Right ventricle myocardium inferior (tissue), 1 donor: ENCODE measurements at regions not wholly inside any gene's neighbourhood (a gene's known extent, or its start where the extent isn't known, plus 50 kb on each side); places are given as distances from the start of the nearest gene placed in this dataset.
"Not testable (repeated sequence)": the region's sequence is repeated elsewhere in the genome, so short reads cannot be mapped to it uniquely, and the experiment has no call there.

Experiments used
- ATAC-seq: fragments of 200-7000 bp; cut with Tn5 transposase; one replicate; pipeline ENCODE4 v1.9.1; 2020; ENCODE audit warnings: mild to moderate bottlenecking, moderate library complexity
- DNase-seq: peaks from one replicate; pipeline ENCODE4 v3.0.0; 2021; ENCODE audit errors: missing footprints
- intact Hi-C: fragments of 100-400 bp; cut with DNase I; formaldehyde crosslinking; loops from one replicate; pipeline ENCODE4 v1.11.0; 2022
- donor health status: DM: no; HTN: yes; CAD: no; lungs with severe emphysema.

DNA sequence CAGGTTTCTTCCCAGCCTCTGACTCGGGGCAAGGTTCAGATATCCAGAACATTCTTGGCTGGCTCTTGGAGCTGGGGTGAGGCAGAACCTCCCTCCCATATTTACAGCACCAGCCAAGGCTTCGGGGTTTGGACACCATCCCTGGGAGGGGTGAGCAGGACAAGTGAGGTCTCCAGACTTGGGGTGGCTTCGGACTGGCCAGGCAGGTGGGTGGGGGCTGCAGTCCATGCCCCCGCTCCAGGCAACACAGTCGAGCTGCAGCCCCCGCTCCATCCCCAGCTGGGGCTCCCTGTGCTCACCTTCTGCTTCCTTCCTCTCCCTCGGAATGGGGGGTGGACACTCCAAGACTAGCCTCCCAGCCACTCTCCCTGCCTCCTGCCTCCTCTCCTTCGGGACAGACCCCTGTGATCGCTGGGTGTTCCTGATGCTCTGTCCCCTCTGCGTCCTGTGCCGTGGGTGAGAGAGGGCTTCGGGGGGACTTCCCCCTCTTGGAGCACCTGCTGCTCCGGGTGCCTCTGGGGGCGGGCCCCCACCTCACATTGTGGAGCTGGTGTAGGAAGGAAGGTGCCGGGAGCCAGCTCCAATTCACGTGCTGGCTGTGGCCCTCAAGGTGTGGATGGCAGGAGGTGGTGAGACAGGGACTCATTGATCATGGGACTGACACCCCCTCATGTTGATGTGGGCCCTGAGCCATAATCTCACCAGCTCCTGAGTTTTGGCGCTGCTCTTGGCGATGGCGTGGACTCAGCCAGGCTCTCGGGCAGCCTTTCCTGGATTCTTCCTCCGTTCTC is 189.2 kb downstream of the SEC14L1 start:
- DNase-seq (no peak), ATAC-seq (no peak)
- intact Hi-C loops: loop anchor here (2.0 kb wide), 2 partner anchors 45 to 101 kb away; no protein-coding TSS in a partner anchor

DNA sequence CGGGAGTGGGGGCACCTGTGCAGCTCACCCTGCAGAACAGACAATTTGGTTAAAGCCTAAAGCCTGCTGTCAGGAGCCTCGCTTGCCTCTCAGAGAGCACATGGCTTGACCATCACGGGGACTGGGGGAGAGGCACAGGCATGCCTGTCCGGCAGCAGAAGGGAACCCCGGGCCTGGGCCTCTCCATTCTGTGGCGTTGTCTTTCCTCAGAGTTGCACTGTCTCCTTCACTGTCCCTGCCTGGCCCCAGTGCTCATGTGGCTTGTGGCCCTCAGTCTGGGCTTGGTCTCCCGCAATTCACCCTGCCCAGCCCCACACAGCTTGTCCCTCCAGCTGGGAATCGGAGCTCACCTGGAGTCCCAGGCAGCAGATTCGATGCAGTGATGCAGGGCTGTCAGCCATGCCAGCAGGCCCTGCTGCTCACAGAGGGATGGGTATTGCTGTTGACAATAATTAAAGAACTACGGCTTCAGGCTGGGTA is 189.9 kb downstream of the SEC14L1 start:
- ATAC-seq (no peak), DNase-seq (no peak)
- intact Hi-C loops: loop anchor here (1.0 to 2.0 kb wide), 3 partner anchors 44 to 165 kb away; no protein-coding TSS in a partner anchor

DNA sequence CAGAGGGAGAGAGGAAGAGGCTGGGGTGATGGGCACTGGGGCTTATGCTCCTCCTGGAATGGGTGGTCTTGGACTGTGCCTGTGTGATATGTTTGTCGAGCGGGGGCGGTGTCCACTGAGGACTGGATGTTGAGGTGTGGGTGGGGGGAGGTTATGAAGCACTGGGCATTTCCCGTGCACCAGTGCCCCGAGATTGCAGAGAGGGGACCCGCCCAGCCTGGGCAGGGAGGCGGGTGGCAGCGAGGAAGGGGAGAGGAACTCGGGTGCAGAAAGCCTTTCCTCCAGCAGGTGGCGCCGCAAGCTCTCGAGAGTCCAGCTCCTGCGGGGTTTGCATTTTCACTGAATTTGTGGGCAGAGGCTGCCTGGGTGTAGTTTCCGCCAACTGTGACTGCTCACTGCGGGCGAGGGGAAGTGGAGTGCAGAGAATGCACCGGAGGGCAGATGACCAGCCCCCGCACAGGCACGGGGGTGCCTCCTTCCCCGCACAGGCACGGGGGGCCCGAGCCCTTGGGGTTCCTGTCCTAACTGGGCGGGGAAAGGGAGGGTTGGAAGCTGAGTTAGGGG is 190.6 kb downstream of the SEC14L1 start:
- peak; percentile 96 for DNase-seq
- intact Hi-C loops: loop anchor here (1.0 to 2.0 kb wide), 3 partner anchors 43 to 164 kb away; no protein-coding TSS in a partner anchor
- peak; percentile 85 for ATAC-seq

DNA sequence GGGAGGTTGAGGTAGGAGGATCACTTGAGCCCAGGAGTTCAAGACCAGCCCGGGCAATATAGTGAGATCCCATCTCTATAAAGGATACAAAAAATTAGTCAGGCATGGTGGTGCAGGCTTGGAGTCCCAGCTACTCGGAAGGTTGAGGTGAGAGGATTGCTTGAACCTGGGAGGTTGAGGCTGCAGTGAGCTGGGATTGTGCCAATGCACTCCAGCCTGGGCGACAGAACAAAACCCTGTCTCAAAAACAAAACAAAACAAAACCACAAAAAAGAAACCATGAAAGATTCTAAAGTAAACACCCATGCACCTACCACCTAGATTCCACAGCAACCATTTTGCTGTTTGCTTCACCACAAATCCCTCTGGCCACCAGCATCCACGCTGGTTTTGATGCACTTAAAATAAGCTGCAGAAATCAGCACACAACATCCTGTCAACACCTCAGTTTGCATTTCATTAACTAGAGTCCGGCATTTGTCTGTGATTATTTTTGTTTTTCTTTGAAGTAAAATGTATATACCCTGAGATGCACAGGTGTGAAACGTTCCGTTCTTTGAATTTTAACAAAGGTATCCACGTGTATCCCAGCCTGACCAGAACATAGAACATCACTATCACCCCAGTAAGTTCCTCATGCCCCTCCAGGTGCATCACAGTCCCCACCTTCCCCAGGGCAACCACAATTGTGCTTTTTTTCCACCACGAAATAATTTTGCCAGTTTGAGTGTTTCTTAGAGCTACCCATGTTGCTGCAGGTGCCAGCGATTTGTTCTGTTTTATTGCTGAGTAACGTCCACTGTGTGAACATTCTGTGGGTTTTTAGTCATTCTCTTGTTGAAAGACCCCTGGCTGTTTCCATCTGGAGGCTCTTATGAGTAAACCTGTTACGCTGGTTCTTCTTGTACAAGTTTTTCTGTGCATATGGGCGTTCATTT is 191.5 kb downstream of the SEC14L1 start:
- ATAC-seq (no peak), DNase-seq (no peak)
- intact Hi-C loops: no loop called here

DNA sequence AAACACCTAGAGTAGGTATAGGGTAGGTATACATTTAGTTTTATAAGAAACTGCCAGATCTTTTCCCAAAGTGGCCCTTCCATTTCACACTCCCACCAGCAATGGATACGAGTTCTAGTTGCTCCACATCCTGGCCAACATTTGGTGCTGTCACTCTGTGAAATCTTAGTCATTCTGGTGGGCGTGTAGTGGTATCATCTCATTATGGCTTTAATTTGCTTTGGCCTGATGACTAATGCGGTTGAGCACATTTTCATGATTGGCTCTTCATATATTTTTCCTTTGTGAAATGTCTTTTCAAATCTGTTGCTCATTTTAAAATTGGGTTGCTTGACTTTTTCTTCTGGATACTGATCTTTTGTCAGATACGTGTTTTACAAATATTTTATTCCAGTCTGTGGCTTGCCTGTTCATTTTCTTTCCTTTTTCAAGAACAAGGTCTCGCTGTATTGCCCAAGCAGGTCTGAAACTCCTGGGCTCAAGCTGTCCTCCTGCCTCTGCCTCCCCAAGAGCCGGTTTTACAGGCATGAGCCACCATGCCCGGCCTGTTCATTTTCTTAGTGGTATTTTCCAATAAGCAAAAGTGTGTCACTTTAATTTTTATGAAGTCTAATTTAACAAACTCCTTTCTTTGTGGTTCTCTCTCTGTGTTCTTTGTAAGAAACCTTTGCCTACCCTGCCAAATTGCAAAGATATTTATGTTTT is 192.4 kb downstream of the SEC14L1 start:
- intact Hi-C loops: no loop called here
- ATAC-seq: no peak
- no peak for DNase-seq

DNA sequence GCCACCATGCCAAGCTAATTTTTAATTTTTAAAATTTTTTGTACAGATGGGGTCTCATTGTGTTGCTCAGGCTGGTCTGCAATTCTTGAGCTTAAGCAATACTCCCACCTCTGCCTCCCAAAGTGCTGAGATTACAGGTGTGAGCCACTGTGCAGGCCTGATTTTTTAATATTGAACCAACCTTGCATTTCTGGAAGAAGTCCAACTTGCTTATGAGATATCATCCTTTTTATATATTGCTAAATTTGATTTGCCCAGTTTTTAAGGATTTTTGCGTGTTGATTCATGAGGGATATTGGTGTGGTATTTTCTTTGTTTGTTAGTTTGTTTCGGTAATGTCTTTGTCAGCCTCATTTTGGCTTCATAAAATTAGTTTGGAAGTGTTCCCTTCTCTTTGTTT is 196.4 kb downstream of the SEC14L1 start:
- DNase-seq: no peak
- ATAC-seq: no peak
- intact Hi-C loops: no loop called here

DNA sequence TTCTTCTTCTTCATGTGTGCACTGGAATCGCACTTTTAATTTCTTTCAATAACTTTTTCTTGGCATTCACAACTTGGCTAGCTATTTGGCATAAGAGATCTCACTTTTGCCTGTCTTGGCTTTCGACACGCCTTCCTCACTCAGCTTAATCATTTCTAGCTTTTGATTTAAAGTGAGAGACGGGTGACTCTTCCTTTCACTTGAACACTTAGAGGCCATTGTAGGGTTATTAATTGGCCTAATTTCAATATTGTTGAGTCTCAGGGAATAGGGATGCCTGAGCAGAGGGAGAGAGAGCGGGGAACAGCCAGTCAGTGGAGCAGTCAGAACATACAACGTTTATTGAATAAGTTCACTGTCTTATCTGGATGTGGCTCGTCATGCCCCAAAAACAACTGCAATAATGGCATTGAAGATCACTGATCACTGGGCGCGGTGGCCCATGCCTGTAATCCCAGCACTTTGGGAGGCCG is 200.3 kb downstream of the SEC14L1 start:
- ATAC-seq: no peak
- intact Hi-C loops: no loop called here
- no peak for DNase-seq

DNA sequence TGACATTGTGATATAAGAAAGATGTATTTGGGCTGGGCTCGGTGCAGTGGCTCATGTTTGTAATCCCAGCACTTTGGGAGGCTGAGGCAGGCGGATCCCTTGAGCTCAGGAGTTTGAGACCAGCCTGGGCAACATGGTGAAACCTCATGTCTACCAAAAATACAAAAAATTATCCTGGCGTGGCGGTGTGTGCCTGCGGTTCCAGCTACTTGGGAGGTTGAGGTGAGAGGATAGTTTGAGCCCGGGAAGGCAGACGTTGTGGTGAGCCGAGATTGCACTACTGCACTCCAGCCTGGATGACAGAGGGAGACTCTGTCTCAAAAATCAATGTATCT is 201.9 kb downstream of the SEC14L1 start:
- DNase-seq, intact Hi-C loops, ATAC-seq: not testable (repeated sequence)

DNA sequence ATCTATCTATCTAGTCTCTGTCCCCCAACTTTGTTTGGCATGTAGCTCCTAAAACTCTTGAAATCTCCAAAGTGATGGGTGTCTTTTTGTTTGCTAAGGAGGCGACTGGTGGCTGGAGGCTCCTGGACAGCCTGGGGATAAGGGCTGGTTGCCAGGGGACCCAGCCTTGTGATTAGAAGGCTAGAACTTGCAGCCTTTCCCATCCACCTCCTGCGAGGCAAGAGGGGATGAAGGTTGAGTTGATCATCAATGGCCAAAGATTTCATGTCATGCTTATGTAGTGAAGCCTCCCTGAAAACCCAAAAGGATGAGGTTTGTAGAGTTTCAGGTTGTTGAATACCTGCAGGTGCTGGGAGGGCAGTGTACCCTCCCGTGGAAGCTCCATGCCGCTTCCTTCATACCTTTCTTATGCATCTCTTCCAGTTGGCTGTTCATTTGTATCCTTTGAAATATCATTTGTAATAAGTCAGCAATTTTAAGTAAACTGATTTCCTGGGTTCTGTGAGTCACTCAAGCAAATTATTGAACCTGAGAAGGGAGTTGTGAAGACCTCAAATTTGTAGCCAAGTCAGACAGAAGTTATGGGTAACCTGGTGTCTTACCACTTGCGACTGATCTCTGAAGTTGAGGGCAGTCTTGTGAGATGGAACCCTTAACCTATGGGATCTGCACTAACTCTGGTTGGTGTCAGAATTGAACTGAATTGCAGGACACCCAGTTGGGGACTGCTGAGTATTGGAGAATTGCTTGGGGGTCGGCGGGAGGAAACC is 202.4 kb downstream of the SEC14L1 start:
- intact Hi-C loops: no loop called here
- no peak for DNase-seq
- no peak for ATAC-seq

DNA sequence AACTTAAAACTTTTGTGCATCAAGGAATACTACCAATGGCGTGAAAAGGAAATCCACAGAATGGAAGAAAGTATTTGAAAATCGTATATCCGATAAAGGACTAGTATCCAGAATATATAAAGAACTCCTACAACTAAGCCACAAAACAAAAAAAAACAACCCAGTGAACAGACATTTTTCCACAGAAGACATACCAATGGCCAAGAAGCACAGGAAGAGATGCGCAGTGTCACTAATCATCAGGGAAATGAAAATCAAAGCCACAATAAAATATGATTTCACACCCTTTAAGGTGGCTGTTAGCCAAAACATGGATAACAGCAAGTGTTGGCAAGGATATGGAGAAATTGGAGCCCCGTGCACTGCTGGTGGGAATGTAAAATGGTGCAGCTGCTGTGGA is 203.3 kb downstream of the SEC14L1 start:
- intact Hi-C loops: no loop called here
- no peak for ATAC-seq

DNA sequence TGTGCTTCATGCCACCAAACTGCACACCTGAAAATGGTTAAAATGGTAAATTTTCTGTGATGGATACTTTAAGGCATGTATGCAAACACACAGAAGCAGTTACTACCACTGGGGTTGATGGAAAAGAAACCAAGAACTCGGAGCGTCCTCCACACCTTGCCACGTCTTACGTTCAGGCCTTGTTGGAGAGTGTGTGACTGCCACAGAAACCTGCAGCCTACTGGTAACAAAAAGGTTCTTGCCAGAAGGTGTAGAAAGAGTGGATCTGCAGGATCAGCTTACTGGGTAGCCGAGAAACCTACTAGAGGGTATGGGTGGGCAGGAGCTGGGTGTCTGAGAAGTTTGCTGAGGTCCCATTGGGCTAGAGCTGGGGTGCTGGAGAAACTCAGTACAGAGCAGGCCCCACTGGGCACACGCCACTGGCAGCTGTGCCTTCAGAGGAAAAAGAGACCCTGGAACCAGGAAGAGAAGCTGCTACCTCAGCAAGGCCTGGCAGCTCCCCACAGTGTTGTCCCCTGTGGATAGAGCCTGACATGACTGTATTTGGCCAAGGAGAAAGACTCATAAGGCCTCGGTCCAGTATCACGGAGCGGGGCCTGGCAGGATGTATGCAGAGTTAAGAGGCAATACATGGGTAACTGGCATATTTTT is 204.6 kb downstream of the SEC14L1 start:
- intact Hi-C loops: no loop called here

More for the DNA sequence above, 203.3 kb downstream of the SEC14L1 start:
- no peak for DNase-seq

DNA sequence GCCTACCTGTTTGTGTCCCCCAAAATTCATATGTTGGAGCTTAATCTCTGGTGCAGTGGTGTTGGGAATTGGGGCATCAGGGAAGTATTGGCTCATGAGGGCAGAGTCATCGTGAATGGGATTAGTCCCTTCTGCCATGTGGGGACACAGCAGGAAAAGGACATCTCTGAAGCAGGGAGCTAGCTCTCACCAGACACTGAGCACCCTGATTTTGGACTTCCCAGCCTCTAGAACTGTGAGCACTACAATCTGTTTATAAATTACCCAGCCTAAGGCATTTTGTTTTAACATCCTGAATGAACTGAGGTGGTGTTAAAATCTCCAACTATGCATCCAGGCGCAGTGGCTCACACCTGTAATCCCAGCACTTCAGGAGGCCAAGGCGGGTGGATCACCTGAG is 206.0 kb downstream of the SEC14L1 start:
- DNase-seq (no peak), ATAC-seq (no peak)
- intact Hi-C loops: no loop called here

More for the DNA sequence above, 204.6 kb downstream of the SEC14L1 start:
- DNase-seq (peak; percentile 60), ATAC-seq (peak; percentile 53)

DNA sequence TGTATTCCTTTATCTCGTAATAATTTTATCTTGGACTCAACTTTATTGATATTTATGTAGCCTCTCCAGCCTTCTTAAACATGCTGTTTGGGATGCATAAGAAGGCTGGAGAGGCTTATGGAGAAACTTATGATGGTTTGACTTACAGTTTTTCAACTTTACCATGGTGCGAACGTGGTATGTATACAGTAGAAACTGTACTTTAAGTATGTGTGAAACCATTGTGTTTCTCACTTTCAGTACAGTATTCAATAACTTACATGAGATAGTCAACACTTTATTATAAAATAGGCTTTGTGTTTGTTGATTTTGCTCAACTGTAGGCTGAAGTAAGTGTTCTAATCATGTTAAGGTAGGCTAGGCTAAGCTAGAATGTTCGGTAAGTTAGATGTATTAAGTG is 206.8 kb downstream of the SEC14L1 start:
- no peak for ATAC-seq
- intact Hi-C loops: no loop called here
- no peak for DNase-seq

DNA sequence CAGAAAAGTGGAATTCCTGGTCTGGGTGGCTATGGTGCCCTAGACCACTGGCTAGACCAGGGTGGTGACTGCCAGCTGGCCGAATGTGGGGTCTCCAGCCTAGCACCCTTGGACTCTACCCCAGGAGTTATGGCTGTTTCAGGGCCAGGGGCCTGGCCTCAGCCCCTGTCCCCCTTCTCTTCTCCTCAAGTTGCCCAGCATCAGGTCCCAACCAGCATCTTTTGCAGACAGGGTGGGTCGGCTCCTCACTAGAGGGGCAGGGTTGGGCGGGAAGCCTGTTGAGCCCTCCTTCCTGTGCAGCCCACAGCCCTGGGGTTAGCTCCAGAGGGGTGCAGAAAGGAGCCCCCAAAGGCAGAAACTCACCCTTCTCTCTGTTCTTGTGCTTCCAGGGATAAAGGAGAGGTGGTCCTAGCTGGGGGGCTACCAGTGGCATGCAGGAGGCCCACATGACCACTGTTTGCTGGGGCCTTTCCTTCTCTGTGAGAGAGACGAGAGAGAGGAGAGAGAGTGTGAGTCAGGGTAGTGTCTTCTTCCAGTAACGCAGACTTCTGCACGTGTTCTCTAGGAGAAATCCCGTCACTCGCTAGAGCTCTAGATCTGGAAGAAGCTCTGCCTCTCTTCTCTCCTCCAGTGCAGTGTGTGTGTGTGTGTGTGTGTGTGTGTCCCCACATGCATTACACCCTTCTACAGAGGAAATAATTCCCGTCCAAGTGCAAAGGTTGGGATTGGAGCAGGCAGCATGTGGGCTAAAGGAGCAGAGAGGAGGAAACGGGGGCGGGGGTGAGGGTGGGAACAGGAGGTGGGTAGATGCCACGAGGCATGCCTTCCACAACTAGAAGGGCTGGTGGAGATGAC is 209.4 kb downstream of the SEC14L1 start:
- DNase-seq (peak; percentile 45), ATAC-seq (no peak)
- intact Hi-C loops: loop anchor here (2.0 kb wide), 3 partner anchors 21 to 71 kb away; no protein-coding TSS in a partner anchor

DNA sequence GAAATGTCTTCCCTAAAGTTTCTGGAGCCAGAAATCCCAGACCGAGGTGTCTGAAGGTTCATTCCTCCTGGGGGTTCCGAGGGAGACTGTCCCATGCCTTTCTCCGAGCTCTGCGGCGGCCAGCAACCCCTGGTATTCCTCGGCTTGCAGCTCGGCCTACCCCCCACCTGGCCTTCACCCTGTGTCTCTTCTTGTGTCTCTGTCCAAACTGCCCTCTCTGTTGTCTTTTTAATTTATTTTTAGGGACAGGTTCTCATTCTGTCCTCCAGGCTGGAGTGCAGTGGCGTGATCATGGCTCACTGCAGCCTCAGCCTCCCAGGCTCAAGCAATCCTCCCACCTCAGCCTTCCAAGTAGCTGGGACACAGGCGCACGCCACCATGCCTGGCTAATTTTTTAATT is 211.7 kb downstream of the SEC14L1 start:
- ATAC-seq (no peak), DNase-seq (no peak)
- intact Hi-C loops: no loop called here

DNA sequence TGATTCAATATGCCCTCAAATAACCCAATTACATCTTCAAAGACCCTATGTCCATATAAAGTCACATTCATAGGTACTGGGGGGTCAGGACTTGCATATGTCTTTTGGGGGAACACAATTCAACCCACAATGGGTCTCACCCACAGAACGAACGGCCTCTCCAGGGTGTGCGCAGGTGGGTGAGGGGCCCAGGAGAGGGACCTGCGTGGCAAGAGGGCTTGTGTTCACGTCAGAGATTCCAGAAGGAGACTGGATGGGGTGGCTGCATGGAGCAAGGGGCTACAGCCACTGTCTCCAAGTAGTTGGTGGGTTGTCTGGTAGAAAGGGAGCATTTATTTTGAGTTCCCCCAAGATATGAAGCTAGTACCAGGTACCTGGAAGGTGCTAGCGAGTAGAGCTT is 212.2 kb downstream of the SEC14L1 start:
- no peak for ATAC-seq
- intact Hi-C loops: no loop called here
- DNase-seq: no peak
